Panc1 (cell line): ENCODE measurements at regions not wholly inside any gene's neighbourhood (a gene's known extent, or its start where the extent isn't known, plus 50 kb on each side); places are given as distances from the start of the nearest gene placed in this dataset.

ENCODE experiments used
- SIN3A ChIP-seq: IDR thresholded peaks from 2 replicates; pipeline ENCODE4 v1.6.1; 2012; ENCODE audit warnings: low read depth, mild to moderate bottlenecking, low read length, moderate library complexity, borderline replicate concordance; ENCODE audit not compliant: insufficient read depth
- TF ChIP-seq, protein P1 (sequence below): fragments of 450-650 bp; IDR thresholded peaks from 2 replicates; pipeline ENCODE4 v1.5.1; 2017; ENCODE audit warnings: mild to moderate bottlenecking
- TF ChIP-seq, protein P2 (sequence below), 2 experiments: IDR thresholded peaks; 2 replicates each; pipeline ENCODE4 v1.6.1; 2011 to 2012; ENCODE audit warnings: low read depth in 2 of 2, control low read depth in 1 of 2, low read length in 1 of 2, mild to moderate bottlenecking in 1 of 2, moderate library complexity in 1 of 2; ENCODE audit not compliant: insufficient read depth in 1 of 2

DNA sequence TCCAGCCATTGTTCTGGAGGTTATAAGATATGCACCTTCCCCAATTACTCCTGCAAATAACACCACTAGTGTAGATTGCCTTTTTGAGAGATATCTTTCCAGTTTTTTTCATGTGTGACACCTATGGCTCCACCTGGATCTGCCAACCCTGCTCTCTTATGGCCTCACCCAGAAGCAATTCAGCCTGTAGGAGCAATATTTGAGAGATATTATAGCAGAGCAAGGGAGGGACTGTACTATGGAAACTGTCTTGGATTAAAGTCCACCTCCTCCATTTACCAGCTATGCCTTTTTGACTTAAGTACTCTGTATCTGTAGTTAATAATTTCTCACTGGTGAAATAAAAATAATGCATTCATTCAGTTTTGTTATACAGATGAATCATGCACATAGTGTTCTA is 803.5 kb downstream of the NLGN4X start:
- TF ChIP-seq, protein P1, sequence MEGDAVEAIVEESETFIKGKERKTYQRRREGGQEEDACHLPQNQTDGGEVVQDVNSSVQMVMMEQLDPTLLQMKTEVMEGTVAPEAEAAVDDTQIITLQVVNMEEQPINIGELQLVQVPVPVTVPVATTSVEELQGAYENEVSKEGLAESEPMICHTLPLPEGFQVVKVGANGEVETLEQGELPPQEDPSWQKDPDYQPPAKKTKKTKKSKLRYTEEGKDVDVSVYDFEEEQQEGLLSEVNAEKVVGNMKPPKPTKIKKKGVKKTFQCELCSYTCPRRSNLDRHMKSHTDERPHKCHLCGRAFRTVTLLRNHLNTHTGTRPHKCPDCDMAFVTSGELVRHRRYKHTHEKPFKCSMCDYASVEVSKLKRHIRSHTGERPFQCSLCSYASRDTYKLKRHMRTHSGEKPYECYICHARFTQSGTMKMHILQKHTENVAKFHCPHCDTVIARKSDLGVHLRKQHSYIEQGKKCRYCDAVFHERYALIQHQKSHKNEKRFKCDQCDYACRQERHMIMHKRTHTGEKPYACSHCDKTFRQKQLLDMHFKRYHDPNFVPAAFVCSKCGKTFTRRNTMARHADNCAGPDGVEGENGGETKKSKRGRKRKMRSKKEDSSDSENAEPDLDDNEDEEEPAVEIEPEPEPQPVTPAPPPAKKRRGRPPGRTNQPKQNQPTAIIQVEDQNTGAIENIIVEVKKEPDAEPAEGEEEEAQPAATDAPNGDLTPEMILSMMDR = no peak
- TF ChIP-seq SIN3A = no peak
- TF ChIP-seq, protein P2, sequence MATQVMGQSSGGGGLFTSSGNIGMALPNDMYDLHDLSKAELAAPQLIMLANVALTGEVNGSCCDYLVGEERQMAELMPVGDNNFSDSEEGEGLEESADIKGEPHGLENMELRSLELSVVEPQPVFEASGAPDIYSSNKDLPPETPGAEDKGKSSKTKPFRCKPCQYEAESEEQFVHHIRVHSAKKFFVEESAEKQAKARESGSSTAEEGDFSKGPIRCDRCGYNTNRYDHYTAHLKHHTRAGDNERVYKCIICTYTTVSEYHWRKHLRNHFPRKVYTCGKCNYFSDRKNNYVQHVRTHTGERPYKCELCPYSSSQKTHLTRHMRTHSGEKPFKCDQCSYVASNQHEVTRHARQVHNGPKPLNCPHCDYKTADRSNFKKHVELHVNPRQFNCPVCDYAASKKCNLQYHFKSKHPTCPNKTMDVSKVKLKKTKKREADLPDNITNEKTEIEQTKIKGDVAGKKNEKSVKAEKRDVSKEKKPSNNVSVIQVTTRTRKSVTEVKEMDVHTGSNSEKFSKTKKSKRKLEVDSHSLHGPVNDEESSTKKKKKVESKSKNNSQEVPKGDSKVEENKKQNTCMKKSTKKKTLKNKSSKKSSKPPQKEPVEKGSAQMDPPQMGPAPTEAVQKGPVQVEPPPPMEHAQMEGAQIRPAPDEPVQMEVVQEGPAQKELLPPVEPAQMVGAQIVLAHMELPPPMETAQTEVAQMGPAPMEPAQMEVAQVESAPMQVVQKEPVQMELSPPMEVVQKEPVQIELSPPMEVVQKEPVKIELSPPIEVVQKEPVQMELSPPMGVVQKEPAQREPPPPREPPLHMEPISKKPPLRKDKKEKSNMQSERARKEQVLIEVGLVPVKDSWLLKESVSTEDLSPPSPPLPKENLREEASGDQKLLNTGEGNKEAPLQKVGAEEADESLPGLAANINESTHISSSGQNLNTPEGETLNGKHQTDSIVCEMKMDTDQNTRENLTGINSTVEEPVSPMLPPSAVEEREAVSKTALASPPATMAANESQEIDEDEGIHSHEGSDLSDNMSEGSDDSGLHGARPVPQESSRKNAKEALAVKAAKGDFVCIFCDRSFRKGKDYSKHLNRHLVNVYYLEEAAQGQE (IDR thresholded peaks at IDR 0.05; ENCODE audit: insufficient read depth in 1 of 2, low read depth in 2 of 2, low read length in 1 of 2) = no peak
